OCI-LY1 (cell line): ENCODE measurements at regions not wholly inside any gene's neighbourhood (a gene's known extent, or its start where the extent isn't known, plus 50 kb on each side); places are given as distances from the start of the nearest gene placed in this dataset.

Experiments
- EZH2 ChIP-seq: fragments of 200-600 bp; sonication (generic), shearing (Covaris generic); IDR thresholded peaks from 2 replicates; pipeline ENCODE4 v1.8.0; 2017; ENCODE audit warnings: borderline replicate concordance, mixed run types, mild to moderate bottlenecking, antibody characterized with exemption, low read length, moderate library complexity, mixed read lengths
- TF ChIP-seq, protein P1 (sequence below): fragments of 200-600 bp; sonication (generic), shearing (Covaris generic); IDR thresholded peaks from 2 replicates; pipeline ENCODE4 v1.5.1; 2017; ENCODE audit warnings: mild to moderate bottlenecking, antibody characterized with exemption, low read length, moderate library complexity, mixed read lengths

GRCh38 chr12:31207799-31208465, 118.0 kb downstream of the SINHCAF start:
- TF ChIP-seq, protein P1, sequence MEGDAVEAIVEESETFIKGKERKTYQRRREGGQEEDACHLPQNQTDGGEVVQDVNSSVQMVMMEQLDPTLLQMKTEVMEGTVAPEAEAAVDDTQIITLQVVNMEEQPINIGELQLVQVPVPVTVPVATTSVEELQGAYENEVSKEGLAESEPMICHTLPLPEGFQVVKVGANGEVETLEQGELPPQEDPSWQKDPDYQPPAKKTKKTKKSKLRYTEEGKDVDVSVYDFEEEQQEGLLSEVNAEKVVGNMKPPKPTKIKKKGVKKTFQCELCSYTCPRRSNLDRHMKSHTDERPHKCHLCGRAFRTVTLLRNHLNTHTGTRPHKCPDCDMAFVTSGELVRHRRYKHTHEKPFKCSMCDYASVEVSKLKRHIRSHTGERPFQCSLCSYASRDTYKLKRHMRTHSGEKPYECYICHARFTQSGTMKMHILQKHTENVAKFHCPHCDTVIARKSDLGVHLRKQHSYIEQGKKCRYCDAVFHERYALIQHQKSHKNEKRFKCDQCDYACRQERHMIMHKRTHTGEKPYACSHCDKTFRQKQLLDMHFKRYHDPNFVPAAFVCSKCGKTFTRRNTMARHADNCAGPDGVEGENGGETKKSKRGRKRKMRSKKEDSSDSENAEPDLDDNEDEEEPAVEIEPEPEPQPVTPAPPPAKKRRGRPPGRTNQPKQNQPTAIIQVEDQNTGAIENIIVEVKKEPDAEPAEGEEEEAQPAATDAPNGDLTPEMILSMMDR = no peak
- no peak for TF ChIP-seq EZH2
